Nucleus accumbens (tissue), 56 donors: ENCODE measurements at regions not wholly inside any gene's neighbourhood (a gene's known extent, or its start where the extent isn't known, plus 50 kb on each side); places are given as distances from the start of the nearest gene placed in this dataset.

ENCODE experiments used
- DNase-seq, 56 donors: peaks; one replicate each; lab custom pipeline; 2025; lab: John Stamatoyannopoulos, UW

DNA sequence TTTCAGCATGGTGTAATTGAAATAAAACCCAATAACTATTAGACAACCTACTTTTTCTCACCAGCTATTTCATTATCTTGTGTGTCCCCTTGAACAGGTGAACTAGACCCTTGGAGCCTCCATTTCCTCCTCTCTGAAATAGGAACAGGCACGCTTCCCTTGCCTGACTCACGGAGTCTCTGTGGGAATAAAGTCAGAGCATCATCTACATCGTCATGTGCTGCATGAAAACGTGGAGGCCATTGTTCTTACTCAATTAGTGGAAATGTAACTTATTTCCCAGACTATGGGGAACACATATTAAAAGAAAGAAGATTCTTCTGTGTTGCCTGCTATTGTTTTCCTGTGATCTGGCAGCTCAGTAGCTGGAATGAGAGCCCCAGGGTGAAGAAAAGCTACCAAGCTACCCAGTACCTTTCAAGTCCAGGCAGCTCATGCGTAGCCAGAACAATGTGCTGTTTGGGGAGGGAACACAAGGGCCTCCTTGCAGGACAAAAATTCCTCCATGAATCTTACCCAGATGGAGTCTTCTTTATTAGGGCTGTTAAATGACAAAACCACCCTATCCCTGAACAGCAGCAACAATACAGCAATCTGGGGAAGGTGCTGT lies 59.8 kb downstream of the SOX11 start:
- no peak for DNase-seq

DNA sequence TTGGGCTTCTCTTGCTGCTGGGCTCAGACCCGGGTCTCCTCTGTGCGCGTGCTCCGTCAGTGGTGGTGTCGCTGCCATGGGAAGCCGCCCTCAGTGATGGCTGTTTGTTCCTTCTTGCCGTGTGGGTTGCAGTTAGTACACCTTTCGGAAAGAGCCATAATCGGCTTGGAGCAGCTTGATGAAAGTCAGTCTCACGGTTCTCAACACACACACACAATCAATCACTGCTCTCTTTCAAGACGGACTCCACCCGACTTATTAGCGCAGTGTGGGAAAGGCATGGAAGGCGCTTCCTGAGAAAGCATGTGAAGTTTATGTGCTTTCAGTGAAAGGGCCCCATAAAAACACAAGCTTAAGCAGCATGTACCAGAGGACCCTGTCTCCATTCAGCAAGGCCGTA lies 64.1 kb downstream of the SOX11 start:
- DNase-seq = no peak

DNA sequence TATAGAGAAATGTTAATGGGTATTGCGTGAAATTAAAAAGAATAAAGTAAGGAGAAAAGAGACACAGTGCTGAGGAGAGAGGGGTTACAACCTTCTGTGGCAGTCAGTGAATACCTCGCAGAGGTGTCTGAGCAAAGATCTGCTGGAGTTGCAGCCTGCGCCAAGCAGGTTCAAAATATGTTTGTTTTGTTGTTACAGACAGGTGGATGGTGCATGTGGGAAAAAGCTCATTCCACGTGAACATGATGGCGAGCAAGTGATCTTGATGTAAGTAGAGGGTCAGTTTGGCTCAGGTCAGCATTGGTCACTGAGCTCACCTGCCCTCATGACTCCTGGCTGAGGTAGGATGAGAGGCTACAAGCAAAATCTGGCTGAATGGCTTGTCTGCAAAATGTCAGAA lies 66.2 kb downstream of the SOX11 start:
- DNase-seq = no peak

DNA sequence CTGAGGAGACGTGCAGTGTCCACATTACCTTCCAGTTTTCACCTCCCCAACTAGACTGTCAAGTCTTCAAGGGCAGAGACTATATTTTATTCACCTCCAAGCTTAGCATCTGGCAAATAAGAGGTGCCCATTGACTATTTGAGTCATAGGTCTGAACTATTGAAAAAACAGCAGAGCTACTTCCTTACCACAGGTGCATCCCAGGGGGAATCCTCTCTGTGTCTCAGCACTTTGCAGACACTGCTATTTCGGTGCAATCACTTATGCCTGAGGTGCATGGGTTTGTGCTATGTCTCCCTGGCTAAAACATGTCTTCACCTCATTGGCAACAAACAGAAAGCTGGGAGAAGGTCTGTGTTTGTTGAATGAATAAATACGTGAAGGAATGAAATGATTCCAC lies 67.8 kb downstream of the SOX11 start:
- DNase-seq = no peak

DNA sequence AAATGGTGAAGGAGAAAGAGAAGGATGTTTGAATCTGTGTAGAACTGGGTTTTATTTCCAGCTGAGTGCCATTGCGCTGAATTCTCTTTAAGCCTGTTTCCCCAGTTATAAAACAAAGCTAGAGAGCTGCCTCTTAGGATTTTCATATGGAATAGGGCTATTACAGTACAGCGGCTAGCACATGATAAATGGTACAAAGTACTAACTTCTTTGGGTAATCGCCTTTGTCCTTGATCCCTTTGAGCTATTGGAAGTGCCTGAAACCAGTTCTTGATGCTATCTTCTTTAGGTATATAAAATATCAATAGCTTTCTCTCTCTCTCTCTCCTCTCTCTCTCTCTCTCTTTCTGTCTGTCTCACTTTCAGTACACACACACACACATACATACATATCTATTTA lies 71.3 kb downstream of the SOX11 start:
- no peak for DNase-seq

DNA sequence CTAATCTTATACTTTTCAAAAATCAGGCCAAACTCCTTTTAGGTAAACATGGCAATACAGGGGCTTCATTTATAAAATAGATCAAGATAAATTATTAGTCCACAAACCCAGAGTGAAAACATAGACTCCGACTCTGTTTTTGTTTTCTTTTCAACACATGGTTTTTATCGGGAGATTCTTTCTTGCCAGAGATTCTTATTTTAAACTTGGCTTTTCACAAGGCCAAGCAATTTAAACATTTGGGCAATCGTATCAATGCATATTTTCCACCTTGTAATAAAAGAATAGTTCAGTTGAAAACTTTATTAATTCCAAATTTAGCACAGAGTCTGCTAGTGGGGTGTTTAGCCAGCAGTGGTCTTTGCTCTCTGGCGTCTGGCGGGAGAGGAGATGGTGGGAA lies 71.9 kb downstream of the SOX11 start:
- no peak for DNase-seq

DNA sequence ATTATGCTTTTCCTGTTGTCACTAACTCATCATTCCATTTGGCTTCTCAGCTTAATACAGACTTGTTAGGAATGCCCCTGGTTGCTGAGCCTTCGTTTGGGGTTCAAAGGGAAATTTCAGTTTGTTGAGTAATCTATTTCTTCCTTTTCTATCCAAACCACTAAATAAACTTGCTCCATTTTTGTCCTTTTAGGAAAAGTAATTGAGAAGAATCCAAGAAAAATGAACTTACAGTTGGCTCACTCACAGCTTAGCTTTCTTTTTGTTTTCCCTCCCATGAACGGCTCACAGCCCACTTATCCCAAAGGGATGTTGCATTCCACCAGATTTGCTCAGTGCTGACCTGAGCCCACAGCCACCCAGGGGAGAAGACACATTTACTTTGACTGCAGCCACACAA lies 73.9 kb downstream of the SOX11 start:
- no peak for DNase-seq

DNA sequence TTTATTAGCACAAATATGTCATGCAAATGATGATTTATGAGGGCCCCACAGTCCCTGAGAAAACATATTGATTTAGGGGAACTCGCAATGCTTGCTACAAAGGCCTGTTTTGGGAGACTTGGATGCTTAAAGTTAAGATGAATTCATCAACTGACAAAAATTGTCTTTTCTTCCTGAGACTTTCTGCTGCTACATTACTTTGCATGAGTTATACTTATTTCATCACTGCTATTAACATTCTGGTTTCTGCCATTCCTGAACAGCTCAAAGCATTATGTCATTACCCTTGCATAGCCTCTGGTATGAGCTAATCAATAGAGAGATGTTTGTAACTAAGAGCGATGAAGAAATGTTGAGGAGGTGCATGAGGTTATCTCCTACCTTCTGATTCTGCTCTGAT lies 74.4 kb downstream of the SOX11 start:
- no peak for DNase-seq

DNA sequence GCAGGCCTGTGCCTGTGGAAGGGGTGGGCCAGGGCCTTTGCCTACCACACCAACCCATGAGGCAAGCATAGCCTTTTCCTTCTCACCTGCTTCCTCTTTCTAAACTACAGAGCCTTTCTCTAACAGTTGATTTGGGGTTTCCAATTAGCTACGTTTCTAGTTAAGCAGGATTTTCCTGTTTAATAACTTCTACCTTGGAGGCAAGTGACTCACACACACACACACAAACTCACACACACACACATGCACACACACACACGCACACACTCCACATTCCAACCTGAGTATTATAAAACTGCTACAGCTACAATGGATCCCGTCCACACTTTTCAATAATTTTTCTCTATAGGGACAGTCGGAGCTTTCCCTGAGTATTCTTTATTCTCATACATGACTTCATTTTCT lies 84.9 kb downstream of the SOX11 start:
- no peak for DNase-seq

DNA sequence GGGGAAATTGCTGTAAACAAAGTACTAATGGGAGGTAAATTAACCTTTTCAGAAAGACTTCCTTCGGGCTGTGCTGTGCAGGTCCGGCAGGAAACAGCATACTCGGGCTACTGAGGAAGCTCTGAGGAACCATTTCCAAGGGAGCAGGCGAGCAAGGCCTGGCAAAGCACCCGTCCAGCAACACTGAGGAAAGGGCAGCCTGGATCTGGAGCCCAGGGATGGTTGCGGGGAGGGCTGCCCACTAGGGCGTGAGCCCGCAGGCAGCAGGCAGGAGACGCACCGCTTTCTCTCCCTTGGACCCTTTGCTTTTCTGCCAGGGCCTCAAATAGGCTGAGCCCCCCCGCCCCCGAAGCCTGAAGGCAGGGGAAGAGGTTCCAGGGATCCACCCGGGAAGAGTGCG lies 89.5 kb downstream of the SOX11 start:
- DNase-seq = no peak

DNA sequence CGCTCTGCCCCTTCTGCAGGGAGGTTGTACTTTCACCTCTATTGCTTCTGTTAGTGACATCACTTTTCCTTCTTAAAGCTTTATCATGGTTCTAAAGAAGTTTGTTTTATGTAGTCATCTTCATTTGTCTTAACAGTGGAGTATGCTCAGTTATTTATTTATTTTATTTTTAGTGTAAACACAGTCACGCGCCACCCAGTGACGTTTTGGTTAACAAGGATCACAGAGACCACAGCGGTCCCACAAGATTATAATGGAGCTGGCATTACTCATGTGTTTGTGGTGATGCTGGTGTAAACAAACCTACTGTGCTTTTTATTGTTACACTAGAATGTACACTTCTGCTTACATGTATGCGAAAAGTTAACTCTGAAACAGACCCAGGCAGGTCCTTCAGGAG lies 89.9 kb downstream of the SOX11 start:
- no peak for DNase-seq

DNA sequence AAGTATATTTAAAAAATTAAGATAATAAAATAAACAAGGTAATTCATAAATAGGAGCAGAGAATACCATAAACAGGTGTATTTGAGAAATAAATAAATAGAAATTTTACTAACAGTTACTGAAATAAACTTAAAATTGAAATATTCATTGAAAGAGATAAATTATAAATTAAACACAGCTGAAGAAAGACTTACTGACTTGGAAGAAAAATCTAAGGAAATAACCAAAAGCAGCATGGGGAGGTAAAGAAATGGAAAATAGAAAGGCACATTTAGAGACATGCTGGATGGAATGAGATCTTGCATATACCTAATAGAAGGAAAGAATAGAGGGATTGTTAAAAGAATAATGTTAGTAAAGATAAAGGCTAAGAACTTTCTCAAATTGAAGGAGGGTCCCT lies 96.3 kb downstream of the SOX11 start:
- DNase-seq = no peak

DNA sequence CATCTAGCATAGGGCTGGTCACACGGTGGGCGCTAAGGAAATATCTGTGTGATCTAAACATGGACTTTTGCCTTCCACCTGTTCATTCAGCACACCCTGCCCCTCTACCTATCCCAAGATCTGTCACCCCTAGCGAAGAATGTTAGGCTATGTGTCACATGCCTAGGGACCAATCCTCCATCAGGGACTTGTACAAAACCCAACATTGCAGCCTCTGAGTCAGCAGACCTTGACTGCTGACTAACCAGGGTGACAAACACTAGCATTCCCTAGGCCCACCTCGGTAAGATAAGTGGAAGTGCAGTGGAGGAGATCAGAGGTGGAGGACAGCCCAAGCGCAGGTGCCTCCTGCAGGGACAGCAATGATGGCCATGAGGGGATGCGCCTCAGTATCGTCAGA lies 99.2 kb downstream of the SOX11 start:
- DNase-seq = no peak

DNA sequence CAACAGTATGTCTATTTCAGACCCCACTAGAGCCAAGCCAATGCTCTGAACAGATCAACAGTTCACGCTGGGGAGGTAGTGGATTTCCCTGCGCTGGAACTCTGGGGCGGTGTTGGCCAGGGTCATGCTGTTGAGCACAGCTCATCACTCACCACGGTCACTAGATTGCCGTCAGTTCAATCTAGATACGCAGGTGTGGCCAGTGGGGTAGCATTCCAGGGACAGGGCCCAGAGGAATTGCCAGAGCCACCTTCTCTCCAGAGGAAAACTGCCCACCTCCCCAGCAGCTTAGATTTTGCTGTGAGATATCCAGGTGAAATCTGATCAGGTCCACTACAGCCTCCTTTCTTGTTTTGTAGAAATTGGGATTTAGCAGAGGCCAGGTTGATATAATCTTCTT lies 101.8 kb downstream of the SOX11 start:
- no peak for DNase-seq

DNA sequence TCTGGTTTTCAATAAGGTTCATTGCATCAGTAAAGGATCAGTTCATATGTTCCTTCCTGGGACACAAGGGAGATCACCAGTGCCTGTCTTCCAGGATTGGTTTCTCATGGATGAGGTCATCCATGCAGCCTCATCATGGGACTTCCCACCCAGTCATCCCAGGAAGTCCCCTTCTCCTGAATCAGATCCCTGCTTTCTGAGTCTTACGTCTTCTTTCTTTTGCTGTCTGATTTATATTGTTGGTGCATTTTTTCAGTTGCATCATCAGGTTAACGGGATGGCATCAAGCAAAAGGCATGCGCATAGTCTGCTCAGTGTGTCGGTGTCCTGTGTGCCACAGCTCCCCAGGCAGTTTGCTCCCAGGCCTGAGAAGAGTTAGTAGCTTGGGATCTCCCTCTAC lies 105.9 kb downstream of the SOX11 start:
- no peak for DNase-seq

DNA sequence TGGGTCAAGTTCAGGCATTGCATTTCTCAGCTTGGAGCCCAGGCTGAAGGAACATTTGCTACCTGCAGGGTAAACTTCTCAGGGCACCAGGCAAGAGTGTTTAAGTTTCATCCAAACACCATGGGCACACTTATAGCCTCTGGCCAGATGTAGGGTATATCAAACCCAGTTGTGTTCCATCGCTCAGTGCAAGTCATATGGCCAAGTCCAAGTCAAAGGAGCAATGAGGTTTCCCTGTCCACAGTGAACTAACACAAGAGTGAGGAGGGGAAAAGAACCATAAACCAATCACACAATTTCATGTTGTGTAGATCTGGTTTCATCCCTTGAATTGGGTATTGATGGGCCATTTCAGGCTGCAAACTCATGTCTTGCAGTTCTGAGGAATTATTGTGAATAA lies 107.2 kb downstream of the SOX11 start:
- DNase-seq = no peak

DNA sequence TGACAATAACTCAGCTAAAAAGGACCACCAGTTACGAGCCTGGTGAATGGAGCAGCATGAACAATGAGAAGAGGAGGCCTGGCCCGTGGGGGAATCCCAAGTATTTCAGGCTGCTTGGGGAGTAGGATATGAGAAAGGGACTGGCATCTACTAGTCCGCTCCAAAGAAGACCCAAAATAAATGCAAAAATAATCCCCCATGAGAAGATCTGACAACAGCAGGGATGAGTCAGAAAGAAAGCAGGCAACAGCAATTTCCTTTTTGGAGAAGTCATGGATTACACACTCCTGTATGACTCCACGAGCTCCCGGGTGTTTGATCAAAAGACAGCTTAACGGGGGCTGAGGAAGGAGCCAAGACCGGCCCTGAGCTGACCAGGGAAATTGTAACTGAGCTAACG lies 111.4 kb downstream of the SOX11 start:
- DNase-seq = no peak

DNA sequence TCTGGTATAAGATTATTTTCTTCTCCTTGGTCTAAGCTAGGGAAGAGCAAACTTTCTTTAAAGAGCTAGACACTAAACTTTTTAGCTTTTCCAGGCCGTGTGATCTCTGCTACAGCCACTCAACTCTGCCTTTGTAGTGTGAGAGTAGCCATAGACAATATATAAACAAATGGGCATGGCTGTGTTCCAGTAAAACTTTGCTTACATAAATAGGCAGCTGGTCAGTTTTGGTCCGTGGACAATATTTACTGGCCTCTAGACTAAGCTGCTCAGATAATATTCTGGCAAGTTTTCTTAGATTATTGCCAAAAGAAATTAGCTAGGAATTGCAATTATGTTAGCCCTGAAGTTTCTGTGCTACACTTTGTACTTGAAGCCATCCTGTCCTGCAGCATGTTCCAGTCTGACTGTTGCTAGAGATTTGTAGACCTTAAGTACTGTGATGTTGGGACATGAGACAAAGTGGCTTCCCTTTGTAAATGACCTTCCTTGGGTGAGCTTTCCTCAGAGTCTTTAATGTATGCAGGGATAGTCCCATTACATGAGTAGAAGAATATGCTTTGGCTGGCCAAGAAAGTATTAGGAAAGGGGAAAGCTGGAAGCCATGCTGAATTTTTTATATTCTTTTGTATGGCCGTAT lies 126.9 kb downstream of the SOX11 start:
- no peak for DNase-seq

DNA sequence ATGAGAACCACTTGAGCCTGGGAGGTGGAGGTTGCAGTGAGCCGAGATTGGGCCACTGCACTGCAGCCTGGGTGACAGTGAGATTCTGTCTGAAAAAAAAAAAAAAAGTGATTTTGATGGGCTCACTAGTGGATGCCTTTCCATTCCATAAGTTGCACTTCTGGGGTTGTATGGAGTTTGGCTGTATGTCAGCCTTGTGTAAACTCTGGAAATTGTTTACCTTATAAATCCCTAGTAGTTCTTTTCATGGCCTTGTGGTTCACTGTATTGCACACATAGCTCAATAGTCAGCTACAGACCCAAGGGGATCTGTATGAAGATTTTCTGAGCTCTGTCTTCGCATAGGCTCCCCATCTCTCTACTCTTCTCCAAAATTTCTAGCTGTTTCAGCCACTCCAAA lies 131.9 kb downstream of the SOX11 start:
- no peak for DNase-seq

DNA sequence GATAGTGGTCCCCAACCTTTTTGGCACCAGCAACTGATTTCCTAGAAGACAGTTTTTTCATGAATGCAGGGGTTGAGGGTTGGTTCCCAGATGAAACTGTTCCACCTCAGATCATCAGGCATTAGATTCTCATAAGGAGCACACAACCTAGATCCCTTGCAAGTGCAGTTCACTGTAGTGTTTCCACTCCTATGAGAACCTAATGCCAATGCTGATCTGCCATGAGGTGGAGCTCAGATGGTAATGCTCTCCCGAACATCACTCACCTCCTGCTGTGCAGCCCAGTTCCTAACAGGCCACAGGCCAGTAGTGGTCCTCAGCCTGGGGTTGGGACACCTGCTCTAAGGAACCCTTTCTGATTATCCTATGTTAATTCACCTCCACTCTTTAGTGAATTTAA lies 133.5 kb downstream of the SOX11 start:
- no peak for DNase-seq

DNA sequence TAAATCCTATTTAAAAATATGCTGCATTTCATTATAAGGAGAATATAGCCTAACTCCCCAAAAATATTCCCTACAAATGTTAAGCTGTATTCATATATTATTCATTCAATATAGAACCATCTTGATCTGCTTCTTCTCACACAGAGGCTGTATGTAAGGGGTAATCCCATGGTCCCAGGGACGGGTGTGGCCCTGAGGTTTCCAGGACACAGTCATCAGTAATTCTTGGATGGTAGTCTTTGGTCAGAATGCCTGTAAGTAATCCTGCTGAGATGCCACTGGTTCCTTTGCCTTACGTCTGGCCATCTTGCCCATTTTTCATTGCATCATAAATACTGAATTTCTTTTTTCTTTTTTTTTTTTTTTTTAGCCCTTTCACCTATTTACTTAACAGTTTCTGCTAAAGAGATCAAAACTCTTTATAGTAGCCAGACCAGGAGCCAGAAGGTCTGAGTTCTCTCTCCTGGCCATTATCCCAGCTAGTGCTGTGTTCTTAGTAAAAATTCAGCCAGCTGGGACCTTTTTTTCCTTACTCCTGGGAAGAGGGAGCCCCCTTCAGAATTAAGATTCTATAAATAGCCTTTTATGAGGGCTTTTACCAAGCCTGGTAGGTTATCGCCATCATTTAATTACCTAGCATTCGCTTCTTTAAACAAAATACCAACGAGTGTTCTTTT lies 134.9 kb downstream of the SOX11 start:
- DNase-seq = no peak

DNA sequence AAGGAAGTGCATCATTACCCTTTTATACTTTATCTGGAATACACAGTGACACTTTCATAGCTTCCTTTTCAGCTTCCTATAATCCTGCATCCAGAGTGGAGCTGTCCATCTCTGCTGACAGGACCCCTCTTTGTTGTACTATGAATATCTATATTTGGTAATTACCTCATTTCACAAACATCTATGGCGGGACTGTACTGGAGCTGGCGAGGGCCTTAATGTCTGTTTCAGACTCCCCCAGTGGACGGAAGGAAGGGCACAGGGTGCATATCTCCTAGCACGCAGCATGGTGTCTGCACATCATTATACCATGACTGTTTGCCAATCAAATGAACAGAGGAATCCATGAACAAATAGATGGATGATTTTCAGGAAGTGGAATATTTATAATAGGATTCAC lies 142.3 kb downstream of the SOX11 start:
- DNase-seq = no peak
